GM12875 (cell line): ENCODE measurements at regions not wholly inside any gene's neighbourhood (a gene's known extent, or its start where the extent isn't known, plus 50 kb on each side); places are given as distances from the start of the nearest gene placed in this dataset.

Experiments used
- H3K4me3 ChIP-seq: one replicate; pipeline ENCODE4 v1.5.1; 2011; ENCODE audit warnings: low read depth, low read length, control low read depth
- CTCF ChIP-seq: IDR thresholded peaks from 2 replicates; pipeline ENCODE4 v1.5.1; 2011; ENCODE audit warnings: low read depth, mild to moderate bottlenecking, control low read depth, inconsistent platforms, low read length, moderate library complexity, borderline replicate concordance; ENCODE audit not compliant: insufficient read depth

GRCh38 chr4:175125410-175126068 lies 207.4 kb downstream of the ADAM29 start:
- TF ChIP-seq CTCF: no peak
- H3K4me3 ChIP-seq: no peak overlapping the region

- TF ChIP-seq CTCF: no peak
- no peak overlapping the region for H3K4me3 ChIP-seq
These were observed 209.2 kb downstream of the ADAM29 start for GRCh38 chr4:175127314-175127713.

GRCh38 chr4:175129797-175130196 lies 211.6 kb downstream of the ADAM29 start:
- no peak for TF ChIP-seq CTCF

GRCh38 chr4:175139205-175139604 lies 221.0 kb downstream of the ADAM29 start:
- TF ChIP-seq CTCF: no peak
- no peak overlapping the region for H3K4me3 ChIP-seq

More at GRCh38 chr4:175129797-175130196, 211.6 kb downstream of the ADAM29 start:
- no peak overlapping the region for H3K4me3 ChIP-seq

GRCh38 chr4:175143116-175143515 lies 225.0 kb downstream of the ADAM29 start:
- H3K4me3 ChIP-seq: no peak overlapping the region
- no peak for TF ChIP-seq CTCF

- TF ChIP-seq CTCF: no peak
- no peak overlapping the region for H3K4me3 ChIP-seq
These were observed 228.6 kb downstream of the ADAM29 start for GRCh38 chr4:175146799-175147198.

- TF ChIP-seq CTCF: no peak
- H3K4me3 ChIP-seq: no peak overlapping the region
These were observed 229.1 kb downstream of the ADAM29 start for GRCh38 chr4:175147233-175147632.
